ENCODE measurements at regions not wholly inside any gene's neighbourhood (a gene's known extent, or its start where the extent isn't known, plus 50 kb on each side); places are given as distances from the start of the nearest gene placed in this dataset.
"Not testable (repeated sequence)": the region's sequence is repeated elsewhere in the genome, so short reads cannot be mapped to it uniquely, and the experiment has no call there.

- Histone ChIP-seq H3K4me3 (ENCODE audit: low read depth, low read length) (no peak overlapping the region), H3K27ac (ENCODE audit: low read depth, low read length) (no peak overlapping the region), H3K4me1 (ENCODE audit: control insufficient read depth, insufficient read depth, low read length) (no peaks in the 10 kb centered on the region), H3K9ac (ENCODE audit: low read depth, low read length) (no peak overlapping the region), H3K9me3 (ENCODE audit: control insufficient read depth, insufficient read depth, low read length) (no peaks in the 10 kb centered on the region), H3K36me3 (ENCODE audit: control insufficient read depth, insufficient read depth, low read length) (no peaks in the 10 kb centered on the region), H3K27me3 (ENCODE audit: control insufficient read depth, insufficient read depth, low read length) (no peaks in the 10 kb centered on the region)
These were observed 193.8 kb downstream of the ZC3H11B start for GRCh38 chr1:219419065-219419464.

DNA sequence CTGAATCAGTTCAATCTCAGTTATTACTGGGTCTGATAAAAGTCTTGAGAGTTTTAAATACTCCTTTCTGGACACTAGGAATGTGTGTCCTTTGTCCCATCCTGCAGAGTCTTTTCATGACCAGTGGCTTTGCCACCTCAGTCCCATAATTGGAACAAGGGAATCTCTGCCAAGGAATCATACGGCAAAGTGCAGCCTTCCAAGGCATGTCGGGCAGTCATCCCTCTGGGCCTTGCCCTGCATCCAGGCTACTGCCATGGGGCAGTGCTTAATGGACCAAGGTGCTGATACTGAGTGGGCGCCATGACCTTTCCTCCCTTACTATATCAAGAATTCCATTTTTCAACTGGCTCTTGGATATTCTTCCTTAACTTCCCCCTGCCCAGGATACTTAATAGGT, 195.3 kb downstream of the ZC3H11B start:
- H3K4me3 ChIP-seq (ENCODE audit: low read depth, low read length): no peak overlapping the region
- H3K27ac ChIP-seq (ENCODE audit: low read depth, low read length): no peak overlapping the region
- no peak overlapping the region for H3K9ac ChIP-seq (ENCODE audit: low read depth, low read length)
- H3K36me3 ChIP-seq (ENCODE audit: control insufficient read depth, insufficient read depth, low read length): no peaks in the 10 kb centered on the region
- no peaks in the 10 kb centered on the region for H3K4me1 ChIP-seq (ENCODE audit: control insufficient read depth, insufficient read depth, low read length)
- H3K9me3 ChIP-seq (ENCODE audit: control insufficient read depth, insufficient read depth, low read length): no peaks in the 10 kb centered on the region
- H3K27me3 ChIP-seq (ENCODE audit: control insufficient read depth, insufficient read depth, low read length): no peaks in the 10 kb centered on the region

- no peaks in the 10 kb centered on the region for H3K27me3 ChIP-seq (ENCODE audit: control insufficient read depth, insufficient read depth, low read length)
- no peak overlapping the region for H3K9ac ChIP-seq (ENCODE audit: low read depth, low read length)
- H3K9me3 ChIP-seq (ENCODE audit: control insufficient read depth, insufficient read depth, low read length): no peaks in the 10 kb centered on the region
- H3K36me3 ChIP-seq (ENCODE audit: control insufficient read depth, insufficient read depth, low read length): no peaks in the 10 kb centered on the region
- H3K4me1 ChIP-seq (ENCODE audit: control insufficient read depth, insufficient read depth, low read length): no peaks in the 10 kb centered on the region
- no peak overlapping the region for H3K27ac ChIP-seq (ENCODE audit: low read depth, low read length)
- H3K4me3 ChIP-seq (ENCODE audit: low read depth, low read length): no peak overlapping the region
These were observed 196.2 kb downstream of the ZC3H11B start for GRCh38 chr1:219416598-219417238.

DNA sequence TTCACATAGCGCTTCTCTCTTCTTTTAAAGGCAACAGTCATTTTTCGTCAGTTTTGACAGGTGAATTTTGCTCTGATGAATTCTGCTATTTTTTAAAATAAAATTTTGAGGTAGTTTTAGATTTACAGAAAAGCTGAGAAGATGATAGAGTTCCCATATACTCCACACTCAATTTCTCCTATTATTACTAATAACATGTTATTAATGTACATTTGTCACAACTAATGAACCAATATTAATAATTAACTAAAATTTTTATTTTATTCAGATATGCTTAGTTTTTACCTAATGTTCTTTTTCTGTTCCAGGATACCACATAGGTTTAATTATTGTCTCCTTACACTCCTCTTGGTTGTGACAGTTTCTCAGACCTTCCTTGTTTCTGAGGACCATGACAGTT, 197.0 kb downstream of the ZC3H11B start:
- Histone ChIP-seq H3K4me3 (ENCODE audit: low read depth, low read length) (no peak overlapping the region), H3K36me3 (ENCODE audit: control insufficient read depth, insufficient read depth, low read length) (no peaks in the 10 kb centered on the region), H3K4me1 (ENCODE audit: control insufficient read depth, insufficient read depth, low read length) (no peaks in the 10 kb centered on the region), H3K27me3 (ENCODE audit: control insufficient read depth, insufficient read depth, low read length) (no peaks in the 10 kb centered on the region), H3K9me3 (ENCODE audit: control insufficient read depth, insufficient read depth, low read length) (no peaks in the 10 kb centered on the region), H3K27ac (ENCODE audit: low read depth, low read length) (no peak overlapping the region), H3K9ac (ENCODE audit: low read depth, low read length) (no peak overlapping the region)

- Histone ChIP-seq H3K36me3 (ENCODE audit: control insufficient read depth, insufficient read depth, low read length) (no peaks in the 10 kb centered on the region), H3K4me3 (ENCODE audit: low read depth, low read length) (no peak overlapping the region), H3K9me3 (ENCODE audit: control insufficient read depth, insufficient read depth, low read length) (no peaks in the 10 kb centered on the region), H3K9ac (ENCODE audit: low read depth, low read length) (no peak overlapping the region), H3K27ac (ENCODE audit: low read depth, low read length) (no peak overlapping the region), H3K4me1 (ENCODE audit: control insufficient read depth, insufficient read depth, low read length) (no peaks in the 10 kb centered on the region), H3K27me3 (ENCODE audit: control insufficient read depth, insufficient read depth, low read length) (no peaks in the 10 kb centered on the region)
These were observed 197.5 kb downstream of the ZC3H11B start for GRCh38 chr1:219415433-219415832.

DNA sequence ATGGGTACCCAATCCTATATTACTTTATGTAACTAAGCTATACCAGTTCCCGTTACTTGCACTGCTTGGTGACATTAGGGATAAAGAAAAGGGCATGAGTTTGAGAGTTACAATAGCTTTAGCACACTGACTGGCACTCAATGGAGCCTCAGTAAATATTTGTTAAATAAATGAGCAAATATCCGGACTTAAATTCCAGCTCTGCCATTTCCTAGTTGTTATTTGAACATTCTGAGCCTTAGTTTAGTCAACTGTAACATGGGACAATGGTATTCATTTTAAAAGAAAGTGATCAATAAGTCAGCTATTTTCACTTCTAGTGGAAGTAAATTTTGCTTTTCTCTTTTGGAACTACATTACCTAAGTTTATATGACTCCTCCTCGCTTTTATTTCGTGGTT, 198.7 kb downstream of the ZC3H11B start:
- H3K27me3 ChIP-seq (ENCODE audit: control insufficient read depth, insufficient read depth, low read length): no peaks in the 10 kb centered on the region
- no peaks in the 10 kb centered on the region for H3K4me1 ChIP-seq (ENCODE audit: control insufficient read depth, insufficient read depth, low read length)
- H3K36me3 ChIP-seq (ENCODE audit: control insufficient read depth, insufficient read depth, low read length): no peaks in the 10 kb centered on the region
- H3K9me3 ChIP-seq (ENCODE audit: control insufficient read depth, insufficient read depth, low read length): no peaks in the 10 kb centered on the region
- no peak overlapping the region for H3K27ac ChIP-seq (ENCODE audit: low read depth, low read length)
- no peak overlapping the region for H3K4me3 ChIP-seq (ENCODE audit: low read depth, low read length)
- H3K9ac ChIP-seq (ENCODE audit: low read depth, low read length): no peak overlapping the region

DNA sequence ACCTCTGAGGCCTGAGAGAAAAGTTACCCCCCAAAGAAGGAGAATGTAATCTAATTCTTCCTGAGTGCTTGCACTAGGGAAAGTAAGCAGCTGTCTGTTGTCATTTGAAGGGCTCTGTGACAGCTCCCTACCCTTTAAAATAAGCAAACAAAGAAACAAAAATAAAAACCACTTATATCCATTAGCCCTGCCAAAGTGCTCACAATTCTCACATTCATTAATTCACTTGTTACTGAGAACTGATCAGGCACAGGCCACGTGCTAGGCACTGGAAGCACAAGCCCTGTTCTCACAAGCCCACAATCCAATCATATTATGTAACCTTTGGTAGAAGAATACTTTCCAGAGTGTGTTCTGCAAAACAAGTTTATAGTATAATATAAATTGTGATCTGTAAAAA, 199.4 kb downstream of the ZC3H11B start:
- no peak overlapping the region for H3K27ac ChIP-seq (ENCODE audit: low read depth, low read length)
- H3K9me3 ChIP-seq (ENCODE audit: control insufficient read depth, insufficient read depth, low read length): no peaks in the 10 kb centered on the region
- no peaks in the 10 kb centered on the region for H3K4me1 ChIP-seq (ENCODE audit: control insufficient read depth, insufficient read depth, low read length)
- H3K27me3 ChIP-seq (ENCODE audit: control insufficient read depth, insufficient read depth, low read length): no peaks in the 10 kb centered on the region
- no peaks in the 10 kb centered on the region for H3K36me3 ChIP-seq (ENCODE audit: control insufficient read depth, insufficient read depth, low read length)
- H3K9ac ChIP-seq (ENCODE audit: low read depth, low read length): no peak overlapping the region
- no peak overlapping the region for H3K4me3 ChIP-seq (ENCODE audit: low read depth, low read length)

GRCh38 chr1:219412772-219413171, 200.1 kb downstream of the ZC3H11B start:
- Histone ChIP-seq H3K9me3 (ENCODE audit: control insufficient read depth, insufficient read depth, low read length) (no peaks in the 10 kb centered on the region), H3K4me1 (ENCODE audit: control insufficient read depth, insufficient read depth, low read length) (no peaks in the 10 kb centered on the region), H3K27ac (ENCODE audit: low read depth, low read length) (no peak overlapping the region), H3K9ac (ENCODE audit: low read depth, low read length) (no peak overlapping the region), H3K4me3 (ENCODE audit: low read depth, low read length) (no peak overlapping the region), H3K36me3 (ENCODE audit: control insufficient read depth, insufficient read depth, low read length) (no peaks in the 10 kb centered on the region), H3K27me3 (ENCODE audit: control insufficient read depth, insufficient read depth, low read length) (no peaks in the 10 kb centered on the region)

GRCh38 chr1:219410721-219411120, 202.2 kb downstream of the ZC3H11B start:
- not testable (repeated sequence) for H3K9ac ChIP-seq (ENCODE audit: low read depth, low read length); H3K4me3 ChIP-seq (ENCODE audit: low read depth, low read length); H3K36me3 ChIP-seq (ENCODE audit: control insufficient read depth, insufficient read depth, low read length); H3K4me1 ChIP-seq (ENCODE audit: control insufficient read depth, insufficient read depth, low read length); H3K27ac ChIP-seq (ENCODE audit: low read depth, low read length); H3K27me3 ChIP-seq (ENCODE audit: control insufficient read depth, insufficient read depth, low read length); H3K9me3 ChIP-seq (ENCODE audit: control insufficient read depth, insufficient read depth, low read length)

GRCh38 chr1:219405531-219406331, 207.2 kb downstream of the ZC3H11B start:
- Histone ChIP-seq H3K27me3 (ENCODE audit: control insufficient read depth, insufficient read depth, low read length) (no peaks in the 10 kb centered on the region), H3K4me1 (ENCODE audit: control insufficient read depth, insufficient read depth, low read length) (peaks cover 8% of the 10 kb centered on the region; the same call in 1 of the 2 replicates), H3K4me3 (ENCODE audit: low read depth, low read length) (no peak overlapping the region), H3K27ac (ENCODE audit: low read depth, low read length) (no peak overlapping the region), H3K9me3 (ENCODE audit: control insufficient read depth, insufficient read depth, low read length) (no peaks in the 10 kb centered on the region), H3K9ac (ENCODE audit: low read depth, low read length) (no peak overlapping the region), H3K36me3 (ENCODE audit: control insufficient read depth, insufficient read depth, low read length) (no peaks in the 10 kb centered on the region)

DNA sequence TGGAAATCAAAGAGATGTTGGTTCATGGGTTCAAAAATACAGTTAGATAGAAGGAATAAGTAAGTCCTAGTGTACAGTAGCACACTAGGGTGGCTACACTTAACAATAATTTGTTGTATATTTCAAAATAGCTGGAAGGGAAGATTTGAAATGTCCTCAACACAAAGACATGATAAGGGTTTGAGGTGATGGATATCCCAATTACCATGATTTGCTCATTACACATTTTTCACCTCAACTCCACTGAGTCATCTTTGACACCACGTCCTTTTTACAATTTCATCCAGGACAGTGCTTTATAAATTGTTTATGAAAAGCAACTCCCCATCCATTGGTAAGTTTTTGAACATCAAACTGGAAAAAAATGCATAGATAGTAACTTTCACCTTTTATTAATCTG, 208.3 kb downstream of the ZC3H11B start:
- Histone ChIP-seq H3K9me3 (ENCODE audit: control insufficient read depth, insufficient read depth, low read length) (no peaks in the 10 kb centered on the region), H3K4me1 (ENCODE audit: control insufficient read depth, insufficient read depth, low read length) (peaks cover 8% of the 10 kb centered on the region; the same call in 1 of the 2 replicates), H3K36me3 (ENCODE audit: control insufficient read depth, insufficient read depth, low read length) (no peaks in the 10 kb centered on the region), H3K27ac (ENCODE audit: low read depth, low read length) (no peak overlapping the region), H3K9ac (ENCODE audit: low read depth, low read length) (no peak overlapping the region), H3K4me3 (ENCODE audit: low read depth, low read length) (no peak overlapping the region), H3K27me3 (ENCODE audit: control insufficient read depth, insufficient read depth, low read length) (no peaks in the 10 kb centered on the region)

All from HUES48 (cell line).